Sigmoid colon (tissue), 4 donors: ENCODE measurements at regions not wholly inside any gene's neighbourhood (a gene's known extent, or its start where the extent isn't known, plus 50 kb on each side); places are given as distances from the start of the nearest gene placed in this dataset.

Experiments used
- CTCF ChIP-seq, 4 experiments: fragments of 450-650 bp in 3 of 4; fragments of 200-600 bp in 1 of 4; IDR thresholded peaks; one replicate each; pipeline ENCODE4 v1.5.1; 2016 to 2019; ENCODE audit warnings: antibody characterized with exemption in 4 of 4, mild to moderate bottlenecking in 3 of 4, moderate library complexity in 2 of 4
- POLR2A ChIP-seq, 2 donors: fragments of 450-650 bp; IDR thresholded peaks; one replicate each; pipeline ENCODE4 v1.6.1; 2016; ENCODE audit warnings: antibody characterized with exemption in 2 of 2, mild to moderate bottlenecking in 2 of 2, moderate library complexity in 2 of 2
- POLR2AphosphoS5 ChIP-seq, 4 donors: sonication (generic); formaldehyde crosslinking; IDR thresholded peaks; one replicate each; pipeline ENCODE4 v1.6.1; 2017; ENCODE audit warnings: antibody characterized with exemption in 4 of 4

GRCh38 chr13:99656844-99657381 lies 155.6 kb downstream of the TM9SF2 start:
- TF ChIP-seq CTCF (IDR thresholded peaks at IDR 0.05) (no peak), POLR2A (IDR thresholded peaks at IDR 0.05) (no peak), POLR2AphosphoS5 (IDR thresholded peaks at IDR 0.05) (no peak)
